H1 (cell line): ENCODE measurements at regions not wholly inside any gene's neighbourhood (a gene's known extent, or its start where the extent isn't known, plus 50 kb on each side); places are given as distances from the start of the nearest gene placed in this dataset.

ENCODE experiments used
- CTCF ChIA-PET: fragments of 300-600 bp; sonication (Branson Sonifier 250); formaldehyde crosslinking; loops from one replicate; lab custom pipeline; 2021; ENCODE audit not compliant: partially characterized antibody; lab: Charles Lee
- POLR2A ChIA-PET: fragments of 300-600 bp; sonication (Branson Sonifier 250); formaldehyde crosslinking; loops from one replicate; lab custom pipeline; 2021; ENCODE audit warnings: inconsistent platforms; ENCODE audit not compliant: partially characterized antibody; lab: Charles Lee
- DNase-seq, 2 experiments: peaks; one replicate each; pipeline versions ENCODE4 v3.0.0 to v3.0.0-alpha.2; 2010 to 2022; ENCODE audit warnings: low spot score in 2 of 2, low read depth in 1 of 2, mixed read lengths in 1 of 2
- FAIRE-seq: peaks from 2 replicates; lab custom pipeline; 2011; peaks lifted over from hg19 to GRCh38; lab: Jason Lieb, UNC
- H2AFZ ChIP-seq: 2 replicates; pipeline ENCODE4 v1.8.1; 2012; ENCODE audit warnings: low read length, inconsistent platforms
- H2AK5ac ChIP-seq: 2 replicates; pipeline ENCODE4 v1.6.1; 2013; ENCODE audit warnings: low read depth, low read length
- H2BK120ac ChIP-seq: replicated peaks from 2 replicates; pipeline ENCODE3; 2013; ENCODE audit warnings: low read depth, low read length, inconsistent platforms
- H2BK12ac ChIP-seq: 2 replicates; pipeline ENCODE4 v1.6.1; 2013; ENCODE audit warnings: low read depth, low read length
- H2BK15ac ChIP-seq: 2 replicates; pipeline ENCODE4 v1.6.1; 2013; ENCODE audit warnings: low read length
- H2BK20ac ChIP-seq: 2 replicates; pipeline ENCODE4 v1.6.1; 2013; ENCODE audit warnings: low read length
- H2BK5ac ChIP-seq: 2 replicates; pipeline ENCODE4 v1.6.1; 2013; ENCODE audit warnings: low read depth, low read length
- H3K14ac ChIP-seq: 2 replicates; pipeline ENCODE4 v1.6.1; 2013; ENCODE audit warnings: inconsistent platforms; ENCODE audit not compliant: insufficient read length
- H3K18ac ChIP-seq: 2 replicates; pipeline ENCODE4 v1.6.1; 2013; ENCODE audit warnings: low read length; ENCODE audit errors: extremely low read depth
- H3K23ac ChIP-seq: 2 replicates; pipeline ENCODE4 v1.6.1; 2013; ENCODE audit warnings: inconsistent platforms; ENCODE audit not compliant: insufficient read length
- H3K23me2 ChIP-seq: 2 replicates; pipeline ENCODE4 v1.6.1; 2013; ENCODE audit warnings: low read depth, low read length
- H3K27ac ChIP-seq: 2 replicates; pipeline ENCODE4 v1.6.1; 2011; ENCODE audit warnings: low read depth, low read length, inconsistent platforms
- H3K27me3 ChIP-seq, 4 experiments: replicated peaks in 1 of 4; 1 replicate in 1 of 4; 2 replicates in 3 of 4; pipeline versions ENCODE4 v1.6.1 to v1.8.1; 2011 to 2013; ENCODE audit warnings: low read length in 3 of 4, mild to moderate bottlenecking in 3 of 4, inconsistent platforms in 2 of 4, mixed read lengths in 2 of 4, moderate library complexity in 1 of 4; ENCODE audit not compliant: control insufficient read depth in 3 of 4, insufficient read depth in 3 of 4; ENCODE audit errors: extremely low read depth in 1 of 4
- H3K36me3 ChIP-seq, 4 experiments: 2 replicates each; pipeline versions ENCODE4 v1.6.1 to v1.8.1; 2011 to 2013; ENCODE audit warnings: mild to moderate bottlenecking in 4 of 4, low read length in 3 of 4, moderate library complexity in 2 of 4, control low read depth in 1 of 4, inconsistent platforms in 1 of 4; ENCODE audit not compliant: insufficient read depth in 4 of 4, control insufficient read depth in 2 of 4
- H3K4ac ChIP-seq: replicated peaks from 2 replicates; pipeline ENCODE3; 2013; ENCODE audit warnings: low read length, low read depth, mixed read lengths, inconsistent platforms; ENCODE audit not compliant: insufficient read length
- H3K4me1 ChIP-seq, 4 experiments: replicated peaks in 1 of 4; 1 replicate in 1 of 4; 2 replicates in 3 of 4; pipeline versions ENCODE4 v1.6.1 to v1.8.1; 2011 to 2013; ENCODE audit warnings: low read length in 3 of 4, inconsistent platforms in 2 of 4, mixed read lengths in 1 of 4; ENCODE audit not compliant: insufficient read depth in 4 of 4, control insufficient read depth in 3 of 4
- H3K4me2 ChIP-seq, 2 experiments: 2 replicates each; pipeline versions ENCODE4 v1.6.1 to v1.8.1; 2011 to 2013; ENCODE audit warnings: low read depth in 2 of 2, low read length in 2 of 2, control low read depth in 1 of 2, inconsistent platforms in 1 of 2, mild to moderate bottlenecking in 1 of 2; ENCODE audit not compliant: insufficient read depth in 1 of 2
- H3K4me3 ChIP-seq, 4 experiments: fragments of 200-600, 300-600 bp in 1 of 4; sonication (generic), shearing (Covaris generic), sonication (Bioruptor Twin) in 1 of 4; 2 replicates each; pipeline versions ENCODE4 v1.5.1 to v1.8.1; 2011 to 2016; ENCODE audit warnings: low read length in 4 of 4, low read depth in 3 of 4, control low read depth in 2 of 4, inconsistent platforms in 2 of 4, mild to moderate bottlenecking in 2 of 4, mixed read lengths in 1 of 4, moderate library complexity in 1 of 4; ENCODE audit not compliant: insufficient read depth in 2 of 4; ENCODE audit errors: extremely low read depth in 1 of 4
- H3K56ac ChIP-seq: replicated peaks from 2 replicates; pipeline ENCODE3; 2013; ENCODE audit warnings: low read depth, mild to moderate bottlenecking, mixed read lengths, low read length, inconsistent platforms; ENCODE audit not compliant: insufficient read length
- H3K79me1 ChIP-seq: 2 replicates; pipeline ENCODE4 v1.6.1; 2013; ENCODE audit warnings: low read depth, low read length, control low read depth
- H3K79me2 ChIP-seq, 2 experiments: 2 replicates each; pipeline versions ENCODE4 v1.6.1 to v1.8.1; 2012 to 2013; ENCODE audit warnings: low read length in 2 of 2, mild to moderate bottlenecking in 2 of 2, inconsistent platforms in 1 of 2; ENCODE audit not compliant: insufficient read depth in 2 of 2, control insufficient read depth in 1 of 2
- H3K9ac ChIP-seq, 4 experiments: replicated peaks in 1 of 4; 1 replicate in 1 of 4; 2 replicates in 3 of 4; pipeline versions ENCODE4 v1.6.1 to v1.8.1; 2011 to 2013; ENCODE audit warnings: low read depth in 3 of 4, low read length in 3 of 4, control low read depth in 2 of 4, mild to moderate bottlenecking in 2 of 4, moderate library complexity in 2 of 4, inconsistent platforms in 1 of 4; ENCODE audit errors: extremely low read depth in 1 of 4
- H3K9me3 ChIP-seq, 2 experiments: 2 replicates each; pipeline versions ENCODE4 v1.6.1 to v1.8.1; 2012 to 2013; ENCODE audit warnings: mild to moderate bottlenecking in 2 of 2, moderate library complexity in 2 of 2, control low read depth in 1 of 2, inconsistent platforms in 1 of 2, low read depth in 1 of 2, low read length in 1 of 2, mixed read lengths in 1 of 2; ENCODE audit not compliant: insufficient read depth in 2 of 2
- H4K20me1 ChIP-seq, 2 experiments: replicated peaks in 1 of 2; 2 replicates each; pipeline versions ENCODE3 to v1.8.1; 2011 to 2013; ENCODE audit warnings: inconsistent platforms in 2 of 2, low read length in 2 of 2, mild to moderate bottlenecking in 1 of 2; ENCODE audit not compliant: insufficient read depth in 2 of 2, control insufficient read depth in 1 of 2
- H4K5ac ChIP-seq: 2 replicates; pipeline ENCODE4 v1.6.1; 2013; ENCODE audit warnings: low read length, low read depth, mixed read lengths, inconsistent platforms; ENCODE audit not compliant: insufficient read length
- H4K8ac ChIP-seq: 2 replicates; pipeline ENCODE4 v1.8.0; 2013; ENCODE audit warnings: mild to moderate bottlenecking, moderate library complexity, low read length, inconsistent platforms; ENCODE audit not compliant: insufficient read depth; ENCODE audit errors: extremely low read depth
- H4K91ac ChIP-seq: replicated peaks from 2 replicates; pipeline ENCODE3; 2013; ENCODE audit warnings: low read length, mixed read lengths, inconsistent platforms; ENCODE audit not compliant: insufficient read length
- ASH2L ChIP-seq: fragments of 200-600, 300-600 bp; sonication (generic); IDR thresholded peaks from one replicate; pipeline ENCODE4 v1.7.1; 2017; ENCODE audit warnings: low read length
- CEBPB ChIP-seq: IDR thresholded peaks from 2 replicates; pipeline ENCODE4 v1.6.1; 2012; ENCODE audit warnings: low read depth, low read length
- CTBP2 ChIP-seq: IDR thresholded peaks from 2 replicates; pipeline ENCODE4 v1.7.0; 2011; ENCODE audit warnings: borderline replicate concordance, mild to moderate bottlenecking, moderate library complexity, mixed read lengths, low read length; ENCODE audit not compliant: insufficient read depth, insufficient read length
- KDM1A ChIP-seq: fragments of 200-600, 300-600 bp; sonication (generic); IDR thresholded peaks from 2 replicates; pipeline ENCODE4 v1.7.1; 2016; ENCODE audit warnings: mild to moderate bottlenecking, low read length, borderline replicate concordance
- POLR2A ChIP-seq, 2 experiments: IDR thresholded peaks; 1 replicate in 1 of 2; 2 replicates in 1 of 2; pipeline ENCODE4 v1.6.1; 2011; ENCODE audit warnings: low read depth in 2 of 2, low read length in 2 of 2, mild to moderate bottlenecking in 2 of 2; ENCODE audit errors: control extremely low read depth in 1 of 2
- POLR2AphosphoS5 ChIP-seq: IDR thresholded peaks from 2 replicates; pipeline ENCODE4 v1.6.1; 2011; ENCODE audit warnings: low read depth, low read length
- SIN3A ChIP-seq, 2 experiments: IDR thresholded peaks in 1 of 2; conservative IDR thresholded peaks in 1 of 2; 2 replicates each; pipeline ENCODE4 v1.6.1; 2011 to 2012; ENCODE audit warnings: low read length in 2 of 2, improper control_type of control experiment in 1 of 2, low read depth in 1 of 2, mild to moderate bottlenecking in 1 of 2
- TCF12 ChIP-seq: IDR thresholded peaks from 2 replicates; pipeline ENCODE4 v1.6.1; 2011; ENCODE audit warnings: low read depth, mild to moderate bottlenecking, low read length
- WGBS, 2 experiments: shearing (Covaris generic) in 1 of 2; methylation state at CpG; one replicate each; pipeline versions ENCODE4 v1.1.6 to v1.1.7; 2013 to 2015; ENCODE audit warnings: low lambda C conversion rate in 2 of 2, mixed read lengths in 2 of 2, inconsistent platforms in 1 of 2, low coverage in 1 of 2, missing lambda C conversion rate in 1 of 2; ENCODE audit not compliant: insufficient replicate concordance in 2 of 2, insufficient coverage in 1 of 2, insufficient read length in 1 of 2; ENCODE audit errors: extremely low coverage in 1 of 2, missing lambda C conversion rate in 1 of 2; 5-methylcytosine and 5-hydroxymethylcytosine counted together

GRCh38 chr2:129459881-129460280 is 519.6 kb upstream of the RAB6C start:
- H3K4me3 ChIP-seq, result no peak overlapping the region
- no peak overlapping the region for H2AFZ ChIP-seq
- no peak overlapping the region for H3K27ac ChIP-seq
- no peak overlapping the region for H4K5ac ChIP-seq
- no peak overlapping the region for H2BK15ac ChIP-seq
- FAIRE-seq (no peak), DNase-seq (no peak)
- no peak overlapping the region for H3K18ac ChIP-seq
- no peak overlapping the region for H3K9ac ChIP-seq
- no peak overlapping the region for H4K91ac ChIP-seq
- TF ChIP-seq POLR2AphosphoS5 (no peak), POLR2A (IDR thresholded peaks at IDR 0.05; ENCODE audit: control extremely low read depth in 1 of 2, low read depth in 2 of 2, low read length in 2 of 2) (no peak), SIN3A (conservative IDR thresholded peaks at IDR 0.05 in 1 of 2, IDR thresholded peaks at IDR 0.05 in 1 of 2; ENCODE audit: low read depth in 1 of 2, low read length in 2 of 2) (no peak), CEBPB (no peak), CTBP2 (no peak), ASH2L (no peak), KDM1A (no peak), TCF12 (no peak)
- no peak overlapping the region for H3K4me2 ChIP-seq
- H4K20me1 ChIP-seq, result no peaks in the 10 kb centered on the region
- H2BK120ac ChIP-seq, result no peak overlapping the region
- no peaks in the 10 kb centered on the region for H3K79me1 ChIP-seq
- H3K23me2 ChIP-seq, result no peaks in the 10 kb centered on the region
- no peak overlapping the region for H3K23ac ChIP-seq
- no peaks in the 10 kb centered on the region for H3K27me3 ChIP-seq
- no peak overlapping the region for H3K56ac ChIP-seq
- H2BK12ac ChIP-seq, result no peak overlapping the region
- no peaks in the 10 kb centered on the region for H3K4me1 ChIP-seq
- ChIA-PET CTCF (no interaction called here), POLR2A (no interaction called here)
- no peaks in the 10 kb centered on the region for H3K79me2 ChIP-seq
- H2BK5ac ChIP-seq, result no peak overlapping the region
- H2AK5ac ChIP-seq, result no peak overlapping the region
- H3K9me3 ChIP-seq, result peaks cover 0 to 4% of the 10 kb centered on the region in 2 experiments; a peak in 1 of 4 replicates
- H2BK20ac ChIP-seq, result no peak overlapping the region
- H3K4ac ChIP-seq, result no peak overlapping the region
- no peak overlapping the region for H4K8ac ChIP-seq
- H3K14ac ChIP-seq, result no peak overlapping the region
- H3K36me3 ChIP-seq, result no peaks in the 10 kb centered on the region
- 90% methylated on average over 7 of the region's 7 CpGs; no CpG with 5 or more reads in 1 of the 2 experiments for WGBS, 2 experiments
